Neural cell (in vitro differentiated cells): ENCODE measurements at regions not wholly inside any gene's neighbourhood (a gene's known extent, or its start where the extent isn't known, plus 50 kb on each side); places are given as distances from the start of the nearest gene placed in this dataset.

Experiments used
- CTCF ChIP-seq: fragments of 450-650 bp; IDR thresholded peaks from 2 replicates; pipeline ENCODE4 v1.5.1; 2014; ENCODE audit warnings: antibody characterized with exemption, mild to moderate bottlenecking, moderate library complexity; ENCODE audit not compliant: poor library complexity, severe bottlenecking
- EP300 ChIP-seq: fragments of 450-650 bp; conservative IDR thresholded peaks from 2 replicates; pipeline ENCODE4 v1.6.1; 2014; ENCODE audit warnings: antibody characterized with exemption, mild to moderate bottlenecking, moderate library complexity; ENCODE audit not compliant: poor library complexity, severe bottlenecking
- POLR2AphosphoS5 ChIP-seq: IDR thresholded peaks from 2 replicates; pipeline ENCODE4 v1.6.1; 2012
- RAD21 ChIP-seq: fragments of 450-650 bp; conservative IDR thresholded peaks from 2 replicates; pipeline ENCODE4 v1.6.1; 2014; ENCODE audit warnings: antibody characterized with exemption, mild to moderate bottlenecking, moderate library complexity
- REST ChIP-seq: IDR thresholded peaks from 2 replicates; pipeline ENCODE4 v1.6.1; 2012; ENCODE audit warnings: borderline replicate concordance
- SMC3 ChIP-seq: fragments of 450-650 bp; conservative IDR thresholded peaks from 2 replicates; pipeline ENCODE4 v1.6.1; 2014; ENCODE audit warnings: antibody characterized with exemption, mild to moderate bottlenecking, moderate library complexity; ENCODE audit not compliant: poor library complexity
- TAF1 ChIP-seq: IDR thresholded peaks from 2 replicates; pipeline ENCODE4 v1.6.1; 2012; ENCODE audit warnings: low read depth

GRCh38 chr3:65029130-65029529, 341.3 kb upstream of the ADAMTS9 start:
- TF ChIP-seq CTCF (no peak), SMC3 (no peak), REST (no peak), TAF1 (no peak), POLR2AphosphoS5 (no peak), RAD21 (no peak), EP300 (no peak)
